Stomach (tissue), 8 donors: ENCODE measurements at regions not wholly inside any gene's neighbourhood (a gene's known extent, or its start where the extent isn't known, plus 50 kb on each side); places are given as distances from the start of the nearest gene placed in this dataset.

Source experiments
- DNase-seq, 2 donors: peaks; one replicate each; pipeline versions ENCODE4 v3.0.0 to v3.0.0-alpha.2; 2013 to 2019
- H3K27ac ChIP-seq, 5 donors: fragments of 200-600 bp in 4 of 5; sonication (generic) in 4 of 5; one replicate each; pipeline ENCODE4 v1.5.1; 2013 to 2019; ENCODE audit warnings: mild to moderate bottlenecking in 1 of 5, moderate library complexity in 1 of 5
- H3K27me3 ChIP-seq, 3 donors: fragments of 200-600 bp; sonication (generic); one replicate each; pipeline ENCODE4 v1.5.1; 2017 to 2019; ENCODE audit warnings: mixed run types in 1 of 3
- H3K36me3 ChIP-seq, 4 donors: fragments of 200-600 bp; sonication (generic); 1 replicate in 3 of 4; 2 replicates in 1 of 4; pipeline ENCODE4 v1.5.1; 2016 to 2019
- H3K4me1 ChIP-seq, 4 donors: fragments of 200-600 bp; sonication (generic); one replicate each; pipeline ENCODE4 v1.5.1; 2016 to 2019
- H3K4me3 ChIP-seq, 4 donors: fragments of 200-600 bp; sonication (generic) in 3 of 4; one replicate each; pipeline ENCODE4 v1.5.1; 2016 to 2019; ENCODE audit warnings: mild to moderate bottlenecking in 1 of 4
- H3K9me3 ChIP-seq, 4 donors: fragments of 200-600 bp; sonication (generic); one replicate each; pipeline ENCODE4 v1.5.1; 2016 to 2019
- EP300 ChIP-seq: sonication (generic); formaldehyde crosslinking; IDR thresholded peaks from one replicate; pipeline ENCODE4 v1.6.1; 2017; ENCODE audit warnings: antibody characterized with exemption
- POLR2A ChIP-seq, 4 donors: fragments of 450-650 bp; IDR thresholded peaks; one replicate each; pipeline ENCODE4 v1.6.1; 2016; ENCODE audit warnings: antibody characterized with exemption in 4 of 4, control low read depth in 2 of 4, mild to moderate bottlenecking in 1 of 4, moderate library complexity in 1 of 4
- POLR2AphosphoS5 ChIP-seq, 3 donors: sonication (generic); formaldehyde crosslinking; IDR thresholded peaks; one replicate each; pipeline ENCODE4 v1.6.1; 2016; ENCODE audit warnings: antibody characterized with exemption in 3 of 3
- WGBS, 5 donors: extraction: QIAGEN DNeasy Blood & Tissue Kit in 3 of 5; methylation state at CpG; one replicate each; pipeline versions ENCODE4 v1.1.5 to v1.1.7; 2013 to 2018; 5-methylcytosine and 5-hydroxymethylcytosine counted together
- intact Hi-C: fragments of 100-400 bp; cut with DNase I; formaldehyde crosslinking; loops from one replicate; pipeline ENCODE4 v1.15.1; 2023; ENCODE audit warnings: low total_unique reads
- TF ChIP-seq, protein P1 (sequence below), 7 experiments: fragments of 450-650 bp in 4 of 7; fragments of 200-600 bp in 3 of 7; sonication (generic) in 3 of 7; IDR thresholded peaks; one replicate each; pipeline ENCODE4 v1.5.1; 2016 to 2019; ENCODE audit warnings: antibody characterized with exemption in 7 of 7, control low read depth in 2 of 7, mild to moderate bottlenecking in 1 of 7
- donor health status: healthy with polysubstance abuse.
- donor health status: Bipolar disorder and iron deficiency.
- donor health status: healthy.

DNA sequence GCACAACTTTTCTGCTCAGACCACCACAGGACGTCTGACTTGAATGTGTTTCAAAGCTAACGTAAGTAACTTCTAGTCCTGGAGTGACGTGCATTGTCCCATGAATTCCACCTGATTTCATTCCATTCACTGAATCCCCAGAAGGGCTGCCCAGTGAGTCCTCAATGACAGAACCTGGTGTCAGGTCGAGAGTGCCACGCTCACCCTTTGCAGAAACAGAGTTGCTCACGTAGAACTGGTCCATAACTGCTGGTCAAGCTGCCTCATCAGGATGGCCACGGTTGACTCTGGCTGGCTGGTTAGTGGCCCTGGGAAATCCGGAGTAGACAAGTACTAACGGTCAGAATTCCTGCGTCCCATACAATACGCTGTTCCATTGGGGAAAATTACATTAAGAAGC, 50.6 kb upstream of the UBE3C start:
- Histone ChIP-seq H3K4me1 (no peaks in the 10 kb centered on the region), H3K4me3 (no peak overlapping the region), H3K36me3 (no peaks in the 10 kb centered on the region), H3K27ac (no peak overlapping the region), H3K9me3 (peaks cover 13 to 33% (median 24%) of the 10 kb centered on the region in 4 donors), H3K27me3 (peaks cover 0 to 36% (median 4%) of the 10 kb centered on the region in 3 donors)
- intact Hi-C loops, result no loop called here
- WGBS, 5 donors, result 83 to 89% (median 85%) methylated on average over 11 of the region's 11 CpGs
- TF ChIP-seq POLR2A (IDR thresholded peaks at IDR 0.05) (no peak), POLR2AphosphoS5 (IDR thresholded peaks at IDR 0.05) (no peak), EP300 (no peak)
- TF ChIP-seq, protein P1, sequence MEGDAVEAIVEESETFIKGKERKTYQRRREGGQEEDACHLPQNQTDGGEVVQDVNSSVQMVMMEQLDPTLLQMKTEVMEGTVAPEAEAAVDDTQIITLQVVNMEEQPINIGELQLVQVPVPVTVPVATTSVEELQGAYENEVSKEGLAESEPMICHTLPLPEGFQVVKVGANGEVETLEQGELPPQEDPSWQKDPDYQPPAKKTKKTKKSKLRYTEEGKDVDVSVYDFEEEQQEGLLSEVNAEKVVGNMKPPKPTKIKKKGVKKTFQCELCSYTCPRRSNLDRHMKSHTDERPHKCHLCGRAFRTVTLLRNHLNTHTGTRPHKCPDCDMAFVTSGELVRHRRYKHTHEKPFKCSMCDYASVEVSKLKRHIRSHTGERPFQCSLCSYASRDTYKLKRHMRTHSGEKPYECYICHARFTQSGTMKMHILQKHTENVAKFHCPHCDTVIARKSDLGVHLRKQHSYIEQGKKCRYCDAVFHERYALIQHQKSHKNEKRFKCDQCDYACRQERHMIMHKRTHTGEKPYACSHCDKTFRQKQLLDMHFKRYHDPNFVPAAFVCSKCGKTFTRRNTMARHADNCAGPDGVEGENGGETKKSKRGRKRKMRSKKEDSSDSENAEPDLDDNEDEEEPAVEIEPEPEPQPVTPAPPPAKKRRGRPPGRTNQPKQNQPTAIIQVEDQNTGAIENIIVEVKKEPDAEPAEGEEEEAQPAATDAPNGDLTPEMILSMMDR (IDR thresholded peaks at IDR 0.05), result no peak
- no peak for DNase-seq
